Stomach (tissue), 4 donors: ENCODE measurements at regions not wholly inside any gene's neighbourhood (a gene's known extent, or its start where the extent isn't known, plus 50 kb on each side); places are given as distances from the start of the nearest gene placed in this dataset.

ENCODE experiments used
- CTCF ChIP-seq, 7 experiments: fragments of 450-650 bp in 4 of 7; fragments of 200-600 bp in 3 of 7; sonication (generic) in 3 of 7; IDR thresholded peaks; one replicate each; pipeline ENCODE4 v1.5.1; 2016 to 2019; ENCODE audit warnings: antibody characterized with exemption in 7 of 7, control low read depth in 2 of 7, mild to moderate bottlenecking in 1 of 7
- POLR2A ChIP-seq, 4 donors: fragments of 450-650 bp; IDR thresholded peaks; one replicate each; pipeline ENCODE4 v1.6.1; 2016; ENCODE audit warnings: antibody characterized with exemption in 4 of 4, control low read depth in 2 of 4, mild to moderate bottlenecking in 1 of 4, moderate library complexity in 1 of 4

GRCh38 chr4:53747401-53747800, 156.1 kb upstream of the LNX1 start:
- no peak for TF ChIP-seq CTCF (IDR thresholded peaks at IDR 0.05)
- TF ChIP-seq POLR2A (IDR thresholded peaks at IDR 0.05), result no peak
